ENCODE measurements at regions not wholly inside any gene's neighbourhood (a gene's known extent, or its start where the extent isn't known, plus 50 kb on each side); places are given as distances from the start of the nearest gene placed in this dataset.

DNA sequence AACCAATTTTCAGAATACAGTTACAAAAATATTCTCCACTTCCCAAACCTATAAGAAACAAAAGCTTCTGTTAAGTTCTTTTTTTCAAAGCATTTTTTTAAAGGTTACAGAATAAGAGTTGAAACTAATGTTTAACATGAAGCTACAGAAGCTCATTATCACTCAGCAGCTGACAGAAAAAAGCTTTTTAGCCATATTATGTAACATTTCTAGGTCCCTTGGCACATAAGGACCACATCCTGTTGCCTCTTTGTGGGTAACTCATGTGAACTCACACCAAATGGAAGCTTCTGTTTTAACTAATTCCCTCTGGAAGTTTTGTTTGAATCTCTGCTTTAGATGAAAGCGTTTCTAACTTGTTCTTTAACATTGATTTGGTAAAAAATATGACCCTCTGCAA, 242.5 kb upstream of the TMPRSS15 start:
- TF ChIP-seq EZH2 (IDR thresholded peaks at IDR 0.05; ENCODE audit: borderline replicate concordance, low read depth, low read length, severe bottlenecking), result no peak
- TF ChIP-seq, protein P1, sequence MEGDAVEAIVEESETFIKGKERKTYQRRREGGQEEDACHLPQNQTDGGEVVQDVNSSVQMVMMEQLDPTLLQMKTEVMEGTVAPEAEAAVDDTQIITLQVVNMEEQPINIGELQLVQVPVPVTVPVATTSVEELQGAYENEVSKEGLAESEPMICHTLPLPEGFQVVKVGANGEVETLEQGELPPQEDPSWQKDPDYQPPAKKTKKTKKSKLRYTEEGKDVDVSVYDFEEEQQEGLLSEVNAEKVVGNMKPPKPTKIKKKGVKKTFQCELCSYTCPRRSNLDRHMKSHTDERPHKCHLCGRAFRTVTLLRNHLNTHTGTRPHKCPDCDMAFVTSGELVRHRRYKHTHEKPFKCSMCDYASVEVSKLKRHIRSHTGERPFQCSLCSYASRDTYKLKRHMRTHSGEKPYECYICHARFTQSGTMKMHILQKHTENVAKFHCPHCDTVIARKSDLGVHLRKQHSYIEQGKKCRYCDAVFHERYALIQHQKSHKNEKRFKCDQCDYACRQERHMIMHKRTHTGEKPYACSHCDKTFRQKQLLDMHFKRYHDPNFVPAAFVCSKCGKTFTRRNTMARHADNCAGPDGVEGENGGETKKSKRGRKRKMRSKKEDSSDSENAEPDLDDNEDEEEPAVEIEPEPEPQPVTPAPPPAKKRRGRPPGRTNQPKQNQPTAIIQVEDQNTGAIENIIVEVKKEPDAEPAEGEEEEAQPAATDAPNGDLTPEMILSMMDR (IDR thresholded peaks at IDR 0.05; ENCODE audit: borderline replicate concordance, extremely low read depth, low read length, poor library complexity, severe bottlenecking), result no peak

Measured in DND-41 (cell line).